GM19023 (cell line): ENCODE measurements at regions not wholly inside any gene's neighbourhood (a gene's known extent, or its start where the extent isn't known, plus 50 kb on each side); places are given as distances from the start of the nearest gene placed in this dataset.
"Not testable (repeated sequence)": the region's sequence is repeated elsewhere in the genome, so short reads cannot be mapped to it uniquely, and the experiment has no call there.

ENCODE experiments used
- ATAC-seq: cut with Tn5 transposase; IDR thresholded peaks from one replicate; pipeline ENCODE4 v1.9.1; 2021; ENCODE audit warnings: mild to moderate bottlenecking, moderate library complexity; ENCODE audit not compliant: unreplicated experiment

GRCh38 chr1:5734996-5735395 is 257.2 kb downstream of the NPHP4 start:
- no peak for ATAC-seq

GRCh38 chr1:5734414-5734813 is 257.8 kb downstream of the NPHP4 start:
- no peak for ATAC-seq

DNA sequence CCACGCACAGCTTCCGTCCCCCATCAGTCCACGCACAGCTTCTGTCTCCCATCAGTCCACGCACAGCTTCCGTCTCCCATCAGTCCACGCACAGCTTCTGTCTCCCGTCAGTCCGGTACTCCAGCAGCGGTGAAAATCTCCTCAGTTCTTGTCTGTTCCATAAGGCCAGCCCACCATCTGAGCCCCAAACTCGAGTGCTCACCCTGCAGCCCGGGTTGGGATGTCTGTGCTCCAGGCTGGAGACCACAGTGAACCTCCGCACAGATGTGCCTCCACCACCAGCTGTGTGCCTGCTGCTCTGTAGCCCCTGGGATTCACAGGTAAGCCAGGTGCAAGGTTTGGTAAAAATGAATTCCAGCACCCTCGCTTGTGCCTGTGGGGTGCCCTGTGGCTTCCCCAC is 258.6 kb downstream of the NPHP4 start:
- ATAC-seq = no peak

DNA sequence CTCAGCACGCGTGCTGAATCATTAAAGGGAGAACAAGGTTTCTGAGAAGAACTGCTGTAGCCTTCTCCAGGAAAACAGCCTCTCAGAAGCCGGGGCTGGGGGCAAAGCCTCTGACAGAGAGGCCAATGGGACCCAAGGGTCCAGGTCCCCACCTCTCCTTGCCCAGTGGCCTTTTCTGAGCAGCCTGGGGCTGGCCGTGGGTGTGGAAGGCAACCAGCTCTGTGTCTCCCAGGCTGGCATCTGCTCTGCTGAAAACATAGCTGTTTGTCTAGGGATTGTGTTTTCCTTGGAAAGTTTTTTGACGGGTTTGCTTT is 261.2 kb downstream of the NPHP4 start:
- no peak for ATAC-seq

- no peak for ATAC-seq
Observed at GRCh38 chr1:5730272-5731109, 261.7 kb downstream of the NPHP4 start.

- no peak for ATAC-seq
Observed at GRCh38 chr1:5729636-5730145, 262.5 kb downstream of the NPHP4 start.

- ATAC-seq = no peak
Observed at GRCh38 chr1:5728663-5729355, 263.4 kb downstream of the NPHP4 start.

- no peak for ATAC-seq
Observed at GRCh38 chr1:5727871-5728643, 264.2 kb downstream of the NPHP4 start.

- ATAC-seq = no peak
Observed at GRCh38 chr1:5727191-5727590, 265.0 kb downstream of the NPHP4 start.

- ATAC-seq = not testable (repeated sequence)
Observed at GRCh38 chr1:5726586-5727184, 265.5 kb downstream of the NPHP4 start.

DNA sequence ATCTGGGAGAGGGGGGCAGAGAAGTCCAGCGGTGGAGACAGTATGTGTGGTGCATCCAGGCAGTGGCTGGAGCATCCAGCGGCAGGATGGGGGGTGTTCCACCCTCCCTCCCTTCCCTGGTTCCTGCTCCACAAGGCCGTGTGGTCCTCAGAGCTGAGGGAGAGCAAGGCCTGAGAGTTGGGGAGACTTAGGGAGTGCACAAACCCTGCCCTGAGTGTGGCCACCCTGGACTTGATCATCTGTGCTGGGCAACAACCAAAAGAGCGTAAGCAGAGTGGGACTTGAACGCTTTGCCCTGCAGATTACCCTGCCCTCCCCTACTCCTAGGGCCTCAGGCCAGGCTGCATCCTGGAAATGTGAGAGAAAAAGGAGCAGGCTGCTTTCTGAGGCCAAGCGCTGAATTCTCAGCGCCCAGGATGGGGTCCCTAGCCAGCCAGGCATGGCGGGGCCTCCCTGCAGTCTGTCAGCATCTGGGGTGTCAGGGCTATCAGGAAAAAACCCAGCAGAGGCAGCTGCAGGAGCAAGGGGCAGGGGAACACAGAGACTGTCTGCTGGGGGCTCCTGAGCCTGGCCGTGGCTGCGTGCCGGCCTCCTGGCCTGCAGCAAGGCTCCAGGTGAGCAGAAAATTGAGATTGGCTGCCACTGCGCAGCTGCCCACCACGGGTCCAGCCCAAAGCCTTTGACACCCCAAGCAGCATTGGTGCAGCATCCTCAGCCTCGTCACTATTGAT is 266.2 kb downstream of the NPHP4 start:
- no peak for ATAC-seq

GRCh38 chr1:5725406-5725805 is 266.8 kb downstream of the NPHP4 start:
- ATAC-seq = no peak

GRCh38 chr1:5724847-5725246 is 267.4 kb downstream of the NPHP4 start:
- no peak for ATAC-seq

DNA sequence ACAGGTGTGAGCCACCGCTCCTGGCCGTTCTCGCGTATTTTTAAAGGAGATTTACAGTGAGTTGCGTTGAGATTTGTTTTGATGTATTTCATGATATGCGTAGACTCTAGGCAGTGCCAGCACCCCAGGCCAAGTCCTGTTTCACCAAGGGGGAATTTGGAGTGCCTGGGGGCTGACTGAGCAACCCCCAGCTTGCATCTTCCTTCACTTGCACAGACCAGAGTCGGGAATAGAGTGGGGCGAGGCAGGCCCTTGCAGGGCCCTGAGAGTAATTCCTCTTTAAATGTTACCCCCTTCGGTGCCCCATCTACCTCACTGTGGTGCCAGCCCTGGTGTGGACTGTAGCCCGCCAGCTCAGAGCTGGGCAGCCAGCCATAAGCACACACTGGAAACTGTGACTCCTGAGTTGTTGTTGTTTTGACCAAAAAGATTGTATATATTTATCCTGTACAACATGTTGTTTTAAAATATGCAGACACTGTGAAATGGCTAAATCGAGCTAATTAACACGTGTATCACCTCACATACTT is 269.5 kb downstream of the NPHP4 start:
- ATAC-seq = no peak

DNA sequence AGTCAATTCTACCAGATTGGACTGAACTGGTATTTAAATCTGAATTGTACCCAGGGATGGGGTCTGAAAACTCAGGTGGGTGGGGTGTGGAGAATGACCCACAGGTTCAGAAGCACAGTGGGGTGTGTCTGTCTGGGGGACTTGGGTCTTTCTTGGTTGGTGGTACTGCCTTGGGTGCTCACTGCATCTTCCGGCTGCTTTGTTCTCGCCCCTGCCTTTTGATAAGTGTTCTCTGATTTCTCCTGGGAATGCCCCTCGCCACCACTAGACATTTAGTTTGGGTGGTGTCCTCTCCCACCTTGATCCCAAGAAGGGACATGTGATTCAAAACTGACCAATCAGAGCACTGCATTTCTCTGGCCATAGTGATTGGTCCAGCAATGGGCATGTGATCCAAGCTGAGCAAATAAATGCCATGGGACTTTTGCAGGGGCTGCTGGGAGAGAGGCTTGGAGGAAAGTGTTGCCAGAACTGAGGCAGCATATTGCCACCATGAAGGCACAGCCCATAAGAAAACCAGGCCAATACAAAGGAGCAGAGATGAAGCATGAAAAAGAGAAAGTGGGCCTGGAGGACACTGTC is 270.5 kb downstream of the NPHP4 start:
- no peak for ATAC-seq

DNA sequence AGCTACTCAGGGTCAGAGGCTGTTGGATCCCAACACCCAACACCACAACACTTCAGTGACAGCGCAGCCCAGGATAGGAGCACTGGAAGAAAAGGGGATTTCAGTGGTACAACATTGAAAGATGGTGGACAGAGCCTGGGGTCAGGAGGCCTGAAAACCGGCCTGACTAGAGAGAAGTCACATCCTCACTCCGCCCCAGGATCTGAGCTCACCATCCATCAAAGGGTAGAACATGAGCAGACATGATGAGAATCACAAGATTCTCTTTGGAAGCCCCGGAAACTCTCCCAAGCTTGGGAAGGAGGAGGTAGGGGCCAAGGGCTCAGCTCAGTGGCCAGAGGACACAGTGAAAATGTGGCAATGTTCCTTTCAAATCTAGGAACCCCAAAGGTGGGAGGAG is 271.3 kb downstream of the NPHP4 start:
- ATAC-seq = no peak

GRCh38 chr1:5720484-5720883 is 271.7 kb downstream of the NPHP4 start:
- ATAC-seq = no peak

GRCh38 chr1:5720045-5720444 is 272.2 kb downstream of the NPHP4 start:
- no peak for ATAC-seq

DNA sequence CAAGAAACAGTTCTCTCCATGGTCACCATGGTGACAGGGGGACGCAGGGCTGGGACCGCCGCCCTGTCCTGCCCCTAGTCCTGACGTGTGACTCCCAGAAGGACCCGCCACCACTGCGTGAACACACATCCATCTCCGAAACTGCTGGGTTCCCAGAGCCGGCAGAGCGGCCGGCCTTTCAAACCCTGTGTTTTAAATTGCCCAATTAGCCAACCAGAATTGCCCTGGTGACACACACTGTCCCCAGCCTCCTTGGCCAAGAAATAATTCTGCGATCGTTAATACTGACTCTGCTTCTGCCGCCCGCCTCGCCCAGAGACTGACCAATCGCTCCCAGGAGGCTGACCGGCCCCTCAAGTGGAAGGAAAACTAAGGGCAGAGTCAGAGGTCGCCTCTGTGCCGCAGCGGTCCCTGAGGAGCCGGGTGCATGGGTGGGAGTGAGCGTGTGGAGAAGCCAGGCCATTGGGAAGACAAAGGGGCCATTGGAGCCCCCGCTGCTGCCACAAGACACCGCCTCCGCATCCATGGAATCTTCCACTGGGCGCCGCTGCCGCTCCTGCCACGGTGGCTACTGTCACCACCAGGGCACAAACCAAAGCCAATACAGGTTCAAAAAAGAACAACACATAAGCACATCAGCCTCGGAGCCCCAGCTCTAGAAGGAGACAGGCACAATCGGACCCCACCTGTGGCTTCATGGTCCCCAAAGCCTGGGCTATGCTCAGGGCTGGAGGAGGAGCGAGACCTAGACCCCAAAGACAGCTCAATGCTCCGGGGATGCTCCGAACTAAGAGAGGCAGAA is 273.2 kb downstream of the NPHP4 start:
- no peak for ATAC-seq
